Posterior vena cava (tissue), 2 donors: ENCODE measurements at regions not wholly inside any gene's neighbourhood (a gene's known extent, or its start where the extent isn't known, plus 50 kb on each side); places are given as distances from the start of the nearest gene placed in this dataset.
"Not testable (repeated sequence)": the region's sequence is repeated elsewhere in the genome, so short reads cannot be mapped to it uniquely, and the experiment has no call there.

ENCODE experiments used
- DNase-seq: peaks from one replicate; pipeline ENCODE4 v3.0.0-alpha.2; 2020; ENCODE audit warnings: low spot score
- intact Hi-C, 2 donors: fragments of 100-400 bp; cut with DNase I; formaldehyde crosslinking; loops; one replicate each; pipeline versions ENCODE4 v1.14.1 to v1.14.2; 2022 to 2023
- donor health status: DM: yes; HTN: yes; CAD: no.
- donor health status: DM: yes; HTN: yes; CAD: no.

DNA sequence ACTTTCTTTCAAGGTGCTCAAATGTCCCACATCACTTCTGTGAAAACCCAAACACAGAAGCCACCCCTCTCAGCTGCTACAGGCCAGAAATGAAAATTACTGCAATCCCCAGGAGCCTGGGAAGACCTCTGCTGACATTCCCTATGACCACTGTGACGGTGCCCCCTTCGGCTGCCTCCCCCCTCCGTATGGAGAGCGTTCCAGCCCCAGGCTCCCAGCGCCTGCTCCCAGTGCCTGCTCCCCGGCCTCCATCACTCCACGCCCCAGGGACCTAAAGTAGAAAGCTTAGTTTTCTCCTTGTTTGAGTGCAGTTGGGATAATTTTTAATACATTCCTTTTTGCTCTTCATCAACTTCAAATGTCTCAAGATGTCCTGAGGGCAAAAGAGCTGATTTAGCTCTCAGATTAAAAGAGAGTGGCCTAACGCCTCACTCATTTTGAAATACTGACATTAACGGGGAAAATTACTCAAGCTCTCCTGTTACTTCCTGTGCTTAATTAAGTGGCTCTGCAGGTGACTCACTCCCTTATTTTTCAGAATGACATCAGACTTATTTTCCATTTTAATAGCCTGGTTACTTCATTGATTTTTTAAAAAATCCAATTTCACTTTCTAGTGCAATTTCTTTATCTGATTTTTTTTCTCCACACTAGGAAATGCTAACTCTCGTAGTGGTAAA, 112.8 kb upstream of the PLGLB2 start:
- intact Hi-C loops, DNase-seq: not testable (repeated sequence)

DNA sequence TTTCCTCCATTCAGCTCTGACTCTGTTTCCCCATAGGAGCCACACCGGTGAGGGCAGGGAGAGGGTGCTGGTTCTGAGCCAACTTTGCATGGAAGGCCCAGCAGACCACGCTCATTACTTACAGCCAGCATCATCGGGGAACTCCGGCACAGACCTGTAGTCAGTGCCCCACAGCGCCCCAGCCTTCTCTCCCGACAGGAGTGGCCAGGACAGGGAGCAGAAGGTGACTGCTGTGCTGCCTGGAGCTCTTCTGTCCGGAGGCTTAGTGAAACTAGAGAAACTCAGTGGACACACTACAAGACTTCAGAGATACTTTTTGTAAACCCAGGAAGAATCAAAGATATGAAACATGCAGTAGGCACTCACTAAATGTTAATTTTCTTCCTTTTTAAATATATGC, 111.6 kb upstream of the PLGLB2 start:
- DNase-seq, intact Hi-C loops: not testable (repeated sequence)

DNA sequence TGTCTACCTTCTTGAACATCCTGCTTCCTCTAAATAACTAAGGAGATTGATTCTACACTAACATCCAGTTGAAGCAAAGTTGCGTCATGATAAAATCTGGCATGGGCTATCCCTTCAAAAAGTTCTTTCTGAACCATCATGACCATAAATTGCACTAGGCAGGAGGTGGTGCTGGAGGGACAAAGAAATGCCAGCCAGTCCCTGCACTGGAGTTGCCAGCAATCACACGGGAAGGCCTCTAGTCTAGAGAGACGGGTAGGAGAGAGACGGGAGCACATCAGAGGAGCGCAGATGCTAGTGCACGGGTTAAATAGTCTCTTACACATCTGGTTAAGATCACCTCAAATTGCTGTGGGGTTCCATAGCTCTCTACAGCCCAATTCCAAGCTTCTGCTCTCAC, 111.2 kb upstream of the PLGLB2 start:
- DNase-seq, intact Hi-C loops: not testable (repeated sequence)

DNA sequence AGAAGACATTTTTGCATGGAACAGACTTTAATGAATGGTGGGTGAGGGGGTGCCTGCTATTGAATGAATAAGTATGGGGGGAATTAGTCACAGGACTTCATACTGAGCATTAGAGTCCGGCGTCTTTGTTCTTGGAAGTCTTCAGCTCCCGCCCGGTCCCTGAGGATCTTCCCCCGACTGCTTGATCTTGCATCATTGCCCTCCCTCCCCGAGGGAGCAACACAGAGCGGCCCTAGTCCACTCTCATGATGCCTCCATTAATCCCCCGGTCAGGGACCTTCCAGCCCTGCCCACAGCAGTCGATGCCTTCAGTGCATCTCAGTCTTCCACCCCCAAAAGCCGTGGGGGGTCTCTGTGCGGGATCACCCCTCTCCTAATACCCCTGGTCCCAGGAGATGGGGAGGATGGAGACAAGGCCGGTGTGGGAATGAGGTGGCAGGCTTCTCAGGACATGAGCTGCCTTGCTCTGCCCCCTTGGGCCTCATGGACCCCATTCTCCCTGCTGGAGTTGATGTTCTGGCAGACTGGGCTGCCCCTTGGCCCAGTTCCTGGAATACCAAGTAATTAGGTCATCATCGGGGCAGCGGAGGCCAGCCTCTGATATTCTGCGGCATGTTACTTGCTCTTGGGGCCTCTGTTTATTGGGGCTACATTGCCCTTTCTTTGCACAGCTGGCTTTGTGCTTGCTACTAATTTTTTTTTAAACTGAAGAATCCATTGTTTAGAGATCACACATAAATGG, 110.5 kb upstream of the PLGLB2 start:
- intact Hi-C loops, result not testable (repeated sequence)
- DNase-seq, result peak; percentile 80

DNA sequence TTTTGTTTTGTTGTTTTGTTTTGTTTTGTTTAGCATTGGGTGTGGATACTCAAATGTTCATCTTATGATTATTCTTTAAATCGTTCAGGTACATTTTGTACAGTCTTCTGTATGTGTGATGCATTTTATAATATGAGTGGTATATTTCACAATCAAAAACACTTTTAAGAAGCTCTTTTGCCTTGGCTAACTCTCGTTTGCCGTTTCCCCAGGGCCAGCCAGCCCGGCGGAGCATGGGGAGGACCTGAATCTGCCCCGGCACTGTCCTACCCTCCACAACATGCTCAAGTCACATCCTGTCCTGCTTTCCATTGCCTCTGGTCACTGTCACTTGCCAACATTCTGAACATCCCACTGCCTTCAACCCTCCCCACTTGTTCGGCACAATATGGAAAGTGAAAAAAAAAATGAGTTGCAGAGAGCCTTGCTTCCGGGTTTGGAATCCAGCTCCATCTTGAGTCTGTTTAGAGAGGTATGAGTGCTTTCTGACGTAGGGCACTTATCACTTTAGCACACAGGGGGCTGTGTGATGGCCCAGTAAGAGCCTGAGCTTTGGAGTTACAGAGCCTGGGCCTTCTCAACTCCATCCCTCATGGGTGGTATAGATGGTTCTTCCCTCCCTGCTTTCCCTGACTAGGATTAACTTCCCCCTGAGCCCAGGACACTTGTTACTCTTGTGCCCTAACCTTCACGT, 109.6 kb upstream of the PLGLB2 start:
- intact Hi-C loops, DNase-seq: not testable (repeated sequence)

DNA sequence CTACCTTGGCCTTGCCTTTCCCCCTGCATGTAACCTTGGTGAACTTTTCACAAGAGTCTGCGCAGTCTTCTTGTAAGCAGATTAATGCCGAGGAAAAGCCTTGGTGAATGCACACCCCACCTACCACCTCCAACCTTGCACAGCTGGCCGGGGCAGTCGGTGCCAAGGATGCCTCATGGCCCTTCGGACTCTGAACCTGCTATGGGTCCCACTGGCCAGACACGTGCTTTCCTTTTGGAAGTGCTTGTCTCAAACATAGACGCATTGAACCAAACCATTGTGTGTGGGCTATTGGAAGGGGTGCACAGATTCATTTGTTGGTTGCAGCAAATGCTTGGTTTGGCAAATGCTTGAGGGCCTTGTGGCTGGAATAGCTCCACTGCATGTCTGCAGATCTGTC, 109.0 kb upstream of the PLGLB2 start:
- intact Hi-C loops, DNase-seq: not testable (repeated sequence)

DNA sequence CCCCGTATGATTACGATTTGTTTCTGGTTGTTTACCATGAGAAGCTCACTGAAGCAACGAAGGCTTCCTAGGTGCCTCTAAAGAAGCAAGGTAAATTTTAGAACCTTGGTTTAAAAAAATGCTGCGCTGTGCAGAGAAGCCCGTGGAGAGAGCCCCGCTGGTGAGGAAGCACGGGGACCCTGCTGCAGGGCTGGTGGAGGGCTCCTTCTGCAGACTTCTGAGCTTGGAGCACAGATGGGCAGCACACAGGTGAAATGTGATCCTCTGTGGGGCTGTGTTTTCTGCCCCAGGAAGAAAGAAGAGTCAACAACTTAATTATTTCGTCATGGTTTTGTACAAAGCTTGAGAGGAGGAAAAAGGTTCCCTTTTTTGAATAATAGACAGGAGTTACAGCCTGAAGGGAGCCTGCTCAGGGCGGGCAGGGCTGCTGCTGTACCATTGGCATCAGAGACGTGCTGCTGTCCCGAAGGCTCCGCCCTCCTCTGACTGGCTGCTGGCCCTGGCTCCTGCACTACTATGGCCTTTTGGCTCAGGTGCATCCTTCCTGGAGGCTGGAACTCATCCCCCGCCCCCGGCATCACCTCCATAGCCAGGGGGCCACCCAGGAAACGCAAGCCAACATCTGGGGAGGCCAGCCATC, 108.0 kb upstream of the PLGLB2 start:
- intact Hi-C loops, DNase-seq: not testable (repeated sequence)

DNA sequence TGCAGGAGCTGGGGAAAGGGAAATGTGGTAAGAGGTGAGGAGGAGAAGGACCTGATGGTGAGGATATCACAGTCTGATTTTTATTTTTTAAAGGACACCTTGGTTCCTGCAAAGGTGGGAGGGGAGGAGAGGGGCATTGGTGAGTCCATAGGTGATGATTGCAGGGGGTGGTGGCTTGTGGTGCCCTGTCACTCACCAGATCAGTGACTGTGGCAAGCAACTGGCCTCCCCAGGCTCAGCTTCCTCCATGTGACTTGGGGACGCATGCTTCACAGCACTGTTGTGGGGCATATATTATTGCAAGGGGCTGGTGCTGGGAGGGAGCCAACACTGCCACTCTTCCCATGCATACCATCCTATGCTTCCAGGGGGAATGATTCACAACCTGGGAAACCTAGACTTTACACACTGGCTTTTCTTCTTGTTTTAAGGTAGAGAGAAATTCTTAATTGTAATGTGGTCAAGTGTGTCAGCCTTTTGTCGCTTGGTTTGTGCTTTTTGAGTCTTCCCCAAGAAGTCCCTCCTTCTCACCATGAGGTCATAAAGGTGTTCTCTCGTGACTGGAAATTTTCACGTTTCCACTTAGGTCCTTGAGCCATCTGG, 106.8 kb upstream of the PLGLB2 start:
- DNase-seq, intact Hi-C loops: not testable (repeated sequence)

DNA sequence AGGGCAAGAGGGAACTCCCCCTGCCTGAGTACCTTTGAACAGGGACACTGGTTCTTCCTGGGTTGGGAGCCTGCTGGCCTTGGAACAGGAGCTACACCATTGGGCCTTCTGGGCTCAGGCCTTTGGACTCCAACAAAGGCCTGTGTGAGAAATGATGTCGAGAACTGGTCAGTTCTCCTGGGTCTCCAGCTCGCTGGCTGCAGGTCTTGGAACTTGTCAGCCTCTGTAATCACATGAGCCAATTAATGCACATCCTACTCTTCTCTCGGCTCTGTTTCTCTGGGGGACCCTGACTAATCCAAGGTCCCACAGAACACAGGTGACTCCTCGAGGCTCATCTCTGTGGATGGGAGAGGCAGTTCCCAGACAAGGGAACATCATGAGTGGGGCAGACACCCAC, 104.7 kb upstream of the PLGLB2 start:
- DNase-seq, intact Hi-C loops: not testable (repeated sequence)

DNA sequence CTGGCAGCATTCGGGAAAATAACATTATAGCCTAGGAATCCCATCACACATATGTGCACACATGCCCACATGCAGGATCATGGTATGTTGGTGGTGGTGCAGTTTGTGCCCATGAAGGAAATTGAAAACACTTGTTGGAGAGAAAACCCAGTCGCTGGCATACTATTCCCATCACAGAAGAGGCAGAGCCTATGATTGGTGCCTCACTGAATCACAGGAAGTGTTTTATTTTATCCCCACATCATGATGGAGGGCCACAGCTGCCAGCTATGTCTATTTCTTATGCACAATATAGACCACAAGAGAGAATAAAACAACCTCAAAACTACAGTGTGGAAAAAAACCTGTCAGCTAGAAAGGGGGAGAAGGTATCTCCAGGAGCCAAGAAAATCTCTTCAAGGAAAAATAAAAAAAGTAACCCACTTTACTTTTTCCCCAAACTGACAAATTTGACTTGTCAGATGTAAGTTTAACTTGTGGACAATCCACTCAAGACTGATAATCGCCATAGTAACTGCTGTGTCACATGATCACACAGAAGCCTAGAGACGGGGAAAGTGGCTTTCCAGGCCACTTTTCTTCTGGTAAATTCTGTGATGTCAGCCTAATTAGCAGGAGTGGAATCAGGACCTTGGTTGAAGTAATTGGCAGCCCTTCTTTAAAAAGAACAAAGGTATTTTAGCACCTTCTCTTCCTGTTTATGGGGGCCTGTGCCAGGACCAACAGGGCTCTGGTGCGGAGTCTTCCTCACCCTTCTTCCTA, 100.0 kb upstream of the PLGLB2 start:
- intact Hi-C loops, DNase-seq: not testable (repeated sequence)

DNA sequence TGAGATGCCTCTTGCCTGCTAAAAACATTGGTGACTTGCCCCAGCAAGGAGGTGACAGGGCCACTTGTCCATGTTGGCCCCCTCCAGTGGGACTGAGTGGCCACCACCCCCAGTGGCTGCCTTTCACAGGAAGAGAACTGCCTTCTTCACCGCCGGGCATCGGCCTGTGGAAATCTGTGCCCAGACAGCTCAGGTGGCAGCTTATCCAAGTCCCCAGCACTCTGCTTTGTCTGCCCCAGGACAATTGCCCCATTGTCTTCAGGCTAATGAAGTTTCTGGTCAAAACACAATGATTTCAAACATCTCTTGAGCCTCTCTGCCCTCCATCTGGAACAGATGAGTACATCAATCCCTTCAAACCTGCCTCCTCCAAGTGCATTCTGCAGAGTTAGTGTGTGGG, 99.1 kb upstream of the PLGLB2 start:
- intact Hi-C loops, result not testable (repeated sequence)

DNA sequence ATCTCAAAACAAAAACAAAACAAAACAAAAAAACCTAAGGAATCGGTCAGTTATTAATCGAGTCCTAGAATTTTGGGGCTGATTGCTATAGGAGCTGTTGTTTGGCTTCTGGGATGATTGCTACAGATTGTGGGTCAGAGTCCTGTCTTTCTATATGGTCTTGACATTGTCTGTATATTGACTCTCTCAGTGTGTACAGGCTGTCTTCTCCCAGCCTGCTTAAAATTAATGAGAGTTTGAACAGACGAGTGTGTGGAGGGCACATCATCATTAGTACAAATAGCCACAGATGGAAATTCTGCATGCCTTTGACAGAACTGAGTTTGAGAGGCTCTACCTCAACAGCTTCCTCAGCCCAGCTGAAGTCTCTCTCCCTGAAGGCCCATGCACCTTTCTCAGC, 98.0 kb upstream of the PLGLB2 start:
- intact Hi-C loops, DNase-seq: not testable (repeated sequence)

More for the DNA sequence above, 99.1 kb upstream of the PLGLB2 start:
- not testable (repeated sequence) for DNase-seq

DNA sequence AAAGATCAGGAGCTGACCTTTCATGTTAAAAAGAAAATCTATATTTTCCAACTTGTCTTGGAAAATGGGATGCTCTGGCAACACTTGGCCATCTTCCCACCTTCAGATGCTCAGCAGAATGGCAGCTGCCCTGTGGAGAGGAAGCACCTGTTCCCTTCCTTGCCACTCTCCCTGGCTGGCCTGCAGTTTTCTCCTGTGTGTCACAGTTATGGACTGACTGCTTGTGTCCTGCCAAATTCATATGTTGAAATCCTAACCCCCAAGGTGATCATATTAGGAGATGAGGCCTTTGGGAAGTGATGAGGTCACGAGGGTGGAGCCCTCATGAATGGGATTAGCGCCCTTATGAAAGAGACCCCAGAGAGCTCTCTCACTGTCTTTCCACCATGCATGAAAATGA, 97.0 kb upstream of the PLGLB2 start:
- DNase-seq, intact Hi-C loops: not testable (repeated sequence)

DNA sequence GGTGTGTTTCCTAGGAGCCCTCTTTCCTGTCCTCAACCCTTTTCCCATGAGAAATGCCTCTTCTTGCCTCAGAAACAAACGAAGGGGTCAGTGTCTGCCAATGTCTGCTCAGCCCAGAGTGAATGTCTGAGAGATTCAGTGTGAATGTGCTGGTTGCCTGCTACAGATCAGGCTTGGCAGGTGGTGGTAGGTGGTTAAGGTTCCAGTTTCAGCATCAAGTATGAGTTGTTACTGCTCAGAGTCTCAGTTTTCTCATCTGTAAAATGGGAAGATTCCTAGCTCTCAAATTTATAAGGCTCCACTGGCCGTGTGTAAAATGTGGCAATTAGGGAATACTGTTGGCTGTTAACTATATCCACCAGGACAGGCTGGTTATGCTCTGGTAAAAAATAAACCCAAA, 96.3 kb upstream of the PLGLB2 start:
- intact Hi-C loops, result not testable (repeated sequence)

DNA sequence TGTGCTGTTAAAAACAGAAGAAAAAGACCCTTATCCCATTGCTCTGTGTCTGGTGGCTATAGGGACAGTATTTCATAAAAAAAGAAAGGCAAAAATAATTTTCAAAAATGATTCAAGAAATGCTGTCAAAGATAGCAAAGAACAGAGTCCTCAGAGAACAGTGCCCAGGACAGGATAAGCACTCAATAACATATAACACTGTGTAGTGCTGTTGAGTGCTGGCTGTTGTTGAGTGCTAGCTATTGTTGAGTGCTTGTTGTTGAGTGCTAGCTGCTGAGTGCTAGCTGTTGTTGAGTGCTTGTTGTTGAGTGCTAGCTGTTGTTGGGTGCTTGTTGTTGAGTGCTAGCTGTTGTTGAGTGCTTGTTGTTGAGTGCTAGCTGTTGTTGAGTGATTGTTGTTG, 94.5 kb upstream of the PLGLB2 start:
- intact Hi-C loops, result not testable (repeated sequence)

More for the DNA sequence above, 96.3 kb upstream of the PLGLB2 start:
- not testable (repeated sequence) for DNase-seq

DNA sequence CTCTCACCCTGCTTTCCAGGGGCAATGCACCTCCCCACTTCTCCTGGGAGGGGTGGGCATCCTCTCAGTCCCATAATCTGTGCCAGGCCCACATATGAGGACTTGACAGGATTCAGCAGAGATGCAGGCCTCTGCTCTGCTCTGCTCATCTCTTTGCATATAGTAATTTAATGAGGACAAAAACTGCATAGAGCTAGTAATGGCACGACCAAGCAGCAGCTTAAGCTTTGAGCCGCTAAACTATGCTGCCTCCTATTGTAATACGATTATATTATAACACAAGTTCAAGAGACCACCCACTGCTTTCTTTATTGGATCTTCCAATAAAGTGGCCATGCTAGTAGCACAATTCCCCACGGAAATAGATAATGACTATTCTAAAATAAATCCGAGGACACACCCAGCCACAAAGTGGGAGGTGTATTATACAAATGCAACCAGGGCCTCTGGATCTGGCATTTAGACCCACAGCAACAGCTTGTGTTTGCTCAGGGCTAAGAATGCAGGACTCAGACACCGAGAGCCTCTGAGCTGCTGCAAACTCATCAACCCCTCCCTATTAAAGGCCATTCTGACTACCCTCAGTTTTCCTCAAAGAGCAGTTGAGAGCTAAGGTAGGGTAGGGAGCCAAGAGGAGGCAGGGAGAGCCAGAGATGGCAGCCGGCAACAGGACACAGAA, 93.6 kb upstream of the PLGLB2 start:
- intact Hi-C loops, DNase-seq: not testable (repeated sequence)

More for the DNA sequence above, 94.5 kb upstream of the PLGLB2 start:
- DNase-seq, result not testable (repeated sequence)

DNA sequence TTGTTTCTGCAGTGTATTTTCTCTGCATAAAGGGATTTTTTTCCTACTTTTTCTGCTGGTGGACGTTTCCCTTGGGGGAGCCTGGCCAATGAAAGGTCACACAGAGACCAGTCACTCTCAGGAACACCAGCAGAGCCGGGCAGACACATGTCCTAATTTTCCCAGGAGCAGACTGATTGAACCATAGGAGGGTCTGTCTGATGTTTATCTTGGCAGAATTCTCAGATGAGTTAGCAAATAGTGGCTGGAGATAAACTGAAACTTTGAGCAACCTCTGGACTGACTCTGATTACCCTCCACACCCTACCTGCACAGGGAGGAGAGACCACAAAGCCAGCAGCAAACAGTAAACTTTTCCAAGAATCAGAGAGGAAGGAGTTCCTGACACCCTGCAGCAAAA, 90.0 kb upstream of the PLGLB2 start:
- intact Hi-C loops, DNase-seq: not testable (repeated sequence)

DNA sequence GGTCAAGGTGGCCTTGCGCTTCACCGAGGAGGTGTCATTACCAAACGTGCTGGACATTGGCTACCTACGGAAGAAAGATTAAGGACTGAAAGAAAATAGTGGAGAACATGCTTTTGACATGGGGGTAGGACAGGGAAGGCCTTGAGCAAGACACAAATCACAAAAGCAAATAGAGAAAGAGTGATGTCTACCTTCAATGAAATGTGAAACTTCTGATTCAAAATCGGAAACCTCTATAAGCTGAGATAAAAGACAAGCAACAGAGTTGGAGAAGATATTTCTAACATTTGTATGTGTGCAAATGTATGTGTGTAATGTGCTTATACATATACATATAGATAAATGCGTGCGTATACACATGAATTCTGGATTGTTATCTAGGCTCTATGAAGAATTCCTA, 89.5 kb upstream of the PLGLB2 start:
- DNase-seq, intact Hi-C loops: not testable (repeated sequence)
